NCI-H2081 treated with DMSO at 0.1 percent for 48 hours (cell line): ENCODE measurements at regions not wholly inside any gene's neighbourhood (a gene's known extent, or its start where the extent isn't known, plus 50 kb on each side); places are given as distances from the start of the nearest gene placed in this dataset.

Source experiments
- DNase-seq: peaks from one replicate; lab custom pipeline; 2025; lab: John Stamatoyannopoulos, UW

GRCh38 chr2:221060376-221060775 is 511.7 kb downstream of the EPHA4 start:
- DNase-seq = no peak

- no peak for DNase-seq
These were observed 508.5 kb downstream of the EPHA4 start for GRCh38 chr2:221063568-221063967.

- no peak for DNase-seq
These were observed 507.8 kb downstream of the EPHA4 start for GRCh38 chr2:221064058-221064854.

DNA sequence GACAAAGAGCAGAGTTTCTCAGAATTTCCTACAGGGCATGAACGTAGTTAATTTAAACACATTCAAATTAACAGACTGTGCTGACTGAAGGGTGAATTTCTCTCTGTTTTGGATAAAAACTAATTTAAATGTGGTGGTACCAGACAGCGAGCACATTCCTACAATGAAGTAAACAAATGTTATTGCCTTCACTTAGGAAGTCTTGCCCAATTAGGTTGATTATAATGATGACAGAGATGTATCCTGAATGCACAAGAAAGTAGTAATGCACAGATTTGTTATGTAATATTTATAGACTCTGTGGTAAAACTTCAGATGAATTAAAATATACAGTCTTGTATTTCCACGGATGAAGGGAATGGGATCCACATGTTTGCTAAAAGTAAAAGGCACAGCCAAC is 507.2 kb downstream of the EPHA4 start:
- no peak for DNase-seq

- no peak for DNase-seq
These were observed 504.0 kb downstream of the EPHA4 start for GRCh38 chr2:221068123-221068522.

DNA sequence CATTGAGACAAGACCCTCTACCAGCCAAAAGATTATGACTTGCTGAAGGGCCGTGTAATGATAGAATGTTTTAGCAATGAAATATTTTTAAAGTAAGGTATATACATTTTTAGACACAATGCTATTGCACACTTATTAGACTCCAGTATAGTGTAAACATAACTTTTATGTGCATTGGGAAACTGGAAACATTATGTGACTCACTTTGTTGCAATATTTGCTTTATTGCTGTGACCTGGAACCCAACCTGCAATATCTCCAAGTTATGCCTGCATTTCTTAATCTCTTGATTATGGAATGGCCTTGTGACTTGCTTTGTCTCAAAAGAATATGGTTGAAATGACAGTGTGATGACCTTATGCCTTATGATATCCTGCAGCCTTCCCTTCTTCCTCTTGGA is 502.0 kb downstream of the EPHA4 start:
- DNase-seq = no peak

DNA sequence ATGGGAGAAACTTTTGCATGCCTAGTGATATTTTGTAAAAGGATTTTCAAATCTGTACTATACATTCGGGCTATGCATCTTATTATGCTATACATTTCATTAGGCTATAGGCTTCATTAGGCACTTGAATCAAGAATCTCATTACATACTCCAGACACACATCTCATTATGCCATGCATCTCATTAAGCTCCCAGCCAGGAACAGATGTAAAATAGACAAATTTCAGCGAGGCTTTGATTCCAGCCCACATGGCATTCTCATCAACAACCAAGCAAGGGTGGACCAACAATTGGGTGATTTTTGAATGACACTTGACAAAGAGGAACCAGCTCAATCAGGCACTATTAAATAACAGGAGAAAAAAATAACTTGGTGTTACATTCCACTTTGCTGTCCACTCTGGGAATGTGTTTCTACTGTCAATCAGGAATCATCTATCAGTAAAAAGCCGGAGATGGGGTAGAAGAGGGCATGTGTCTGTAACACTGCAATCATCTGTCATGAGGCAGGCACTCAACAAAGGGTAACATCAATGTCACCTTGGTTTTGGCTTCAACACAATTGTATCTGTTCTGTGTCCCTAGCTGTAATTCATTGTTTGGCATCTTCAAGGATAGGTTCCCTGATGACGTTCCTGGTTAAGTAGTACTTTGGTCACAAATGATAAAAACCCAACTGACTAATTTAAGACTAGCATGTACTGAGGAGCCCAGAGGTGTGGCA is 498.6 kb downstream of the EPHA4 start:
- no peak for DNase-seq

DNA sequence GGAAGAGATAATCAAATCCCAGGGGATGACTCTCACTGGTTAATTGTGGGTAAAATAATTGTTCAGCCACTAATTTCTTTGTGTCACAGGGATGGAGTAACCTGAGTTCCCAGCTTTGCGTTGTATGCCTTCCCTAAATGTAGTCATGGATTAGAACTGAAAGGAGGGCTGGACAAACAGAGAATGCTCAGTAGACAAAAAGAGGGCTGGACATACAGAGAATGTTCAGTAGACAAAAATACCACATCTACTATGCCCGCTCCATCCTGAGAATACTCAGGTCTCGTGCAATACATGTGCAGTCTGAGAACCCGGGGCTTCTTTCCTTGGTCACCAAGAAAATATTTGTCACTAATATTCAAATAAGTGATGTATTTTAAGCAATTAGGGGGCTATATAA is 497.9 kb downstream of the EPHA4 start:
- no peak for DNase-seq

DNA sequence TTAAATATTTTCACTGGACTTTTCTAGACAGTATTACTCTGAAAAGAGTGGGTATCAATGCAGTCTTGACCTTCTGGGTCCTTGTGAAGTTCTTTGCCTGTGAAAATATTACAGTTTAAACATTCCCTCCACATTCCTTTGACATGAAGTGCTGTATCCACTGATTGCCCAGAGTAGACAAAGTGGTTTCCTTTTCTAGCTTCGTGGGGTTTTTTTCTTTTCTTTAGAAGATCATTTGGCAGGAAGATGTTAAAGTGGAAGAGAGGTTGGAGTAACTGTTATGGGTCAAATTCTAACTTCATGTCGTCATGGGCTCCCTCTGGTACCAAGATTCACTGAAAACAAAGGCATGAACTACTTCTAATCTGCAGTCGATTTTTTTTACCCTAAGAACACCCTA is 496.9 kb downstream of the EPHA4 start:
- DNase-seq = no peak

- DNase-seq = no peak
These were observed 494.9 kb downstream of the EPHA4 start for GRCh38 chr2:221077251-221077650.

GRCh38 chr2:221077799-221078198 is 494.3 kb downstream of the EPHA4 start:
- DNase-seq = no peak

DNA sequence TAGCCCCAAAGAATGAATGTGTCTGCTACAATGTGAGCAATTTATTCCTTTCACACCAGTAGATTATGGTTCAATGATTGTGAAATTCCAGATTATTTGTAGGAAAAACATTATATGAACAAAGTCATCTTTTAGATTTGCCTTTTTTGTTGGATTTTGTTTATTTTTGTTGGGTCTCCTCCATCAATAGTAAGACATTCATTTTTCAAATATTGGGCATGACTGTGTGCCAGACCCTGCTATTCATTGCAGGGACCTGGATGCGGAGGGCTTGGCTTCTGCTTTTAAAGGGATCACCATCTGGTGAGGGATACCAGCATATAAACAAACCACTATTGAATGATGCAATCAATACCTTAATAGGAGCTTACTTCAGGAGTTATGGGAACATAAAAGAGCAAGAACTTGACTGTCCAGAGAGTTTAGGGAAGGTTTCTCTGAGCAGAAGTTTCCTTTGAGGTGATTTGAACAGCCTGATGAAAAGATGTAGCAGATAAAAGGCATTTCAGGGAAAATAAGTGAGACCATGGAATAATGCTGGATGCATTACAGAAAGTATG is 486.7 kb downstream of the EPHA4 start:
- no peak for DNase-seq

DNA sequence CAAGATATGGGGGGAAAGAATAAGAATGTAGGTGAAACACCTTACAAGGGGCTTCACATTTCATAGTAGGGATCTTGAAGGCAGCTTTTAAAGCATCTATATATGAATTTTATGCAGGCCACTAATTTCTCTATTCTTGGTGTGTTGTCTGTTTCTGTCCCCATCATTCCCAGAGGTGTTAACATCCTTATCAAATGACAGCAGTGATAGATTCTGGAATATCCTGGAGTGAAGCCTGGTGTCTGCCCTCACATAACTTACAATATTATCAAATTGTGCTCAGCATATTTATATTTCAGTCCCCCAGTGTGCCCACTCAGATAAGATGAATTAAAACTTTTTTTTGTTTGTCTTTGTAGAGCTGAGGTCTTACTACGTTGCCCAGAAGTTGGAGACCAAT is 486.2 kb downstream of the EPHA4 start:
- DNase-seq = no peak

- DNase-seq = no peak
These were observed 484.3 kb downstream of the EPHA4 start for GRCh38 chr2:221087779-221088178.

- no peak for DNase-seq
These were observed 483.6 kb downstream of the EPHA4 start for GRCh38 chr2:221088506-221088905.

DNA sequence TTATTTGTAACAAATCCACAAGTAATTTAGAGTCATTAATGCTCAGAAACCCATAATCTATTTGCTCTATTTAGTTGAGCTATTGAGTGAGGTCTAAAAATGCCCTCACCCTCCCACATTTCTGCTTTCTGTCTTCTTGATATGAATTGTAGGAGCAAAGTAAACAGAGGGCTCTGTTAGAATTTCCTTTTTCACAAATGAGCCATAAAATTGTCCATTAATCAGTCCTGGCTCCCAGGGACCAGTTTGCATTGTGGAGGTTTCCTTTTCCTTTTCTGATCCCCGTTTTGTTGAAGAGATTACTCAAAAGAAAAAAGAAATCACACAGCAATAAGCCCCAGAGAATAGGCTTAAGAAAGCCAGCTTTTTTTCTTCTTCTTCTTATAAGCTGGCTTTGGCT is 476.7 kb downstream of the EPHA4 start:
- DNase-seq = no peak

DNA sequence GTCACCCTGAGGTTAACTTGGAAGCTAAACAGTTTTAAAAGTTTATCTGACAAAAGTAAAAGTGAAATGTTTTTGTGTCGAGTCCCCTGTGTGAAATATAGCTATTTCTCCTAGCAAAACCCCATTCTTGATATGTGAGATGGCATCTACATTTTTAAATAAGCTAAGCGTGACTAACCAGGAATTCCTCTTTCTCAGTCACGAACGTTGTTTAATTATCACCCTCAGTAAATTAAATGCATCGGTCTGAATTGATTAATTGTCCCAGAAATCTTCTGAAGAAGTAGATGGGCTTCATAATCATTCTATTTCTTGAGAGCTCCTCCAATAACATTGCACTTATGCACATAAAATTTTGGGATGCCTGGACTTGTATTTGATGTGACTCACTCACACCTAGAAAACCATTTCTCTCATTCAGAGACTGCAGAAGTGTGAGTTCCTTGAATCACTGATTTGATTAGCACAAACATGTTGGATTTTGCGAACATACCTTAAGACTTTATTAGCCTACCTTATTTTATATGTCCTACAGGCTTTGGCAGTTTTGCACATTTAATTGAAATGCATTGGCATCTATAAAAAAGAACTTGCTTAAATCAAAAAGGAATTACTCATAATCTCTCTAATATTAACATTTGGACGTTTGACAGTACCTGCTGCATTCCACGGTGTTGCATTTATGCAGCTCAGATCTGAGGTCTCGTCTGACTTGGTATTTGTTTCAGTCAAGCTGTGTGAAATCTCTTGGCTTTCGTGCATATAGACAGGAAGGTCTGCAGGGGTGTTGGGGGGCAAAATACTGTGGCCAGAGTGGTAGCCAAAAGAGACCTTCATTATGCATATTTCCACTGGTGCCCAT is 475.2 kb downstream of the EPHA4 start:
- DNase-seq = no peak

GRCh38 chr2:221097568-221097915 is 474.6 kb downstream of the EPHA4 start:
- DNase-seq = no peak

- no peak for DNase-seq
These were observed 474.2 kb downstream of the EPHA4 start for GRCh38 chr2:221097949-221098348.

DNA sequence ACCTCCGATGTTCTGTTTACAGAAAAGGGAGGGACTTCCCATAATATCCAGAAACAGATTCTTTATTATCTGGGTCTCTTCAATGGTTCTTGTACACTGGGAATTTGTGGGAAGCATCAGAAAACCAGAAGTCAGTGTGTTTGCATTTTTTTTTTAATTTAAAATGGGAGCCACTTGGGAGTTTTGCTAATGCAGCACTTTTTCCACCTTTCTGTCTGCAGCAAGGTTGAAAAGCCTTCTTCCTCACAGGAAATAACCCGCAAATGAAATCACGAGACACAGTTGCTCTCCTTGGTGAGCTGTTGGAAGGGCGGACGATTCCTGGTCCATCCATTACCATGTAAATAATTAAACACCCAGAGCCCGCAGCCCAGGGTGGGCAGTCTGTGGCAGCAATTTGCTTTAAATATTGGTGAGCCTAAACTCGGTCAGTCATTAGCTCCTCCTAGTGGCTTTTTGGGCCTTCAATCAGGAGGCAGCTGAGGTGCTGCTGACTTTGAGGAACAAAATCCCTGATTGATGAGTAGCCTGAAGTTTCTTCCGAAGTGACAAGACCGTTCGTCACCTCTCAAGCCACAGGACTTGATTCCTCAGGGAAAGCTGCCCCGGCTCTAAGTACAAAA is 471.5 kb downstream of the EPHA4 start:
- DNase-seq = no peak

- DNase-seq = no peak
These were observed 469.0 kb downstream of the EPHA4 start for GRCh38 chr2:221102896-221103688.
